Smooth muscle cell (in vitro differentiated cells): ENCODE measurements at regions not wholly inside any gene's neighbourhood (a gene's known extent, or its start where the extent isn't known, plus 50 kb on each side); places are given as distances from the start of the nearest gene placed in this dataset. TPM values are rescaled to one million over a fixed set of nuclear protein-coding genes. Genes with fewer than 3 reads are reported as not detected.

ENCODE experiments used
- DNase-seq: peaks from one replicate; lab custom pipeline; 2025; ENCODE audit not compliant: unreplicated experiment; lab: John Stamatoyannopoulos, UW
- H2AFZ ChIP-seq: fragments of 200-600 bp; sonication (generic); 2 replicates; pipeline ENCODE4 v1.6.0; 2016; ENCODE audit warnings: antibody characterized with exemption, low read depth, mild to moderate bottlenecking
- H3F3A ChIP-seq: fragments of 200-600 bp; sonication (generic); 2 replicates; pipeline ENCODE4 v1.6.0; 2017; ENCODE audit warnings: antibody characterized with exemption, low read depth
- H3K27ac ChIP-seq: fragments of 200-600 bp; sonication (generic); 2 replicates; pipeline ENCODE4 v1.5.1; 2016; ENCODE audit warnings: low read depth, mild to moderate bottlenecking
- H3K27me3 ChIP-seq: fragments of 200-600 bp; sonication (generic); 2 replicates; pipeline ENCODE4 v1.6.1; 2016; ENCODE audit warnings: low read depth, mild to moderate bottlenecking
- H3K36me3 ChIP-seq: fragments of 200-600 bp; sonication (generic); 2 replicates; pipeline ENCODE4 v1.5.1; 2016; ENCODE audit warnings: low read depth
- H3K4me1 ChIP-seq: fragments of 200-600 bp; sonication (generic); 2 replicates; pipeline ENCODE4 v1.5.1; 2016; ENCODE audit warnings: low read depth
- H3K4me2 ChIP-seq: fragments of 200-600 bp; sonication (generic); 2 replicates; pipeline ENCODE4 v1.6.0; 2016; ENCODE audit warnings: mild to moderate bottlenecking
- H3K4me3 ChIP-seq: fragments of 200-600 bp; sonication (generic); 2 replicates; pipeline ENCODE4 v1.5.1; 2016; ENCODE audit warnings: mild to moderate bottlenecking
- H3K79me2 ChIP-seq: fragments of 200-600 bp; sonication (generic); 2 replicates; pipeline ENCODE4 v1.6.0; 2016; ENCODE audit warnings: low read depth, mild to moderate bottlenecking
- H3K9ac ChIP-seq: fragments of 200-600 bp; sonication (generic); 2 replicates; pipeline ENCODE4 v1.6.0; 2016; ENCODE audit warnings: low read depth
- H3K9me3 ChIP-seq: fragments of 200-600 bp; sonication (generic); replicated peaks from 2 replicates; pipeline ENCODE4 v1.5.1; 2016; ENCODE audit warnings: low read depth
- H4K20me1 ChIP-seq: fragments of 200-600 bp; sonication (generic); 2 replicates; pipeline ENCODE4 v1.6.0; 2016; ENCODE audit warnings: low read depth
- CTCF ChIP-seq: fragments of 200-600 bp; sonication (generic); IDR thresholded peaks from 2 replicates; pipeline ENCODE4 v1.5.1; 2017; ENCODE audit warnings: borderline replicate concordance, mild to moderate bottlenecking, antibody characterized with exemption; ENCODE audit not compliant: insufficient read depth, poor library complexity, severe bottlenecking
- WGBS: methylation state at CpG from one replicate; pipeline ENCODE4 v1.1.7; 2016; ENCODE audit warnings: low lambda C conversion rate; 5-methylcytosine and 5-hydroxymethylcytosine counted together
- small RNA-seq: library from RNA; depleted of rRNA; stranded (forward); fragments of <200 nt; gene quantifications from one replicate; pipeline ENCODE3, GENCODE V24; 2014

- H3K9me3 ChIP-seq, result no peaks in the 10 kb centered on the region
- no peak overlapping the region for H3K27ac ChIP-seq
- H3K36me3 ChIP-seq, result no peaks in the 10 kb centered on the region
- 69% methylated on average over 21 of the region's 21 CpGs for WGBS
- no peaks in the 10 kb centered on the region for H4K20me1 ChIP-seq
- no peaks in the 10 kb centered on the region for H3F3A ChIP-seq
- H2AFZ ChIP-seq, result no peak overlapping the region
- peaks cover 50% of the 10 kb centered on the region for H3K4me1 ChIP-seq
- no peak for DNase-seq
- H3K79me2 ChIP-seq, result no peaks in the 10 kb centered on the region
- H3K27me3 ChIP-seq, result no peaks in the 10 kb centered on the region
- H3K4me2 ChIP-seq, result no peak overlapping the region
- H3K4me3 ChIP-seq, result no peak overlapping the region
- H3K9ac ChIP-seq, result no peak overlapping the region
- no peak for TF ChIP-seq CTCF
Measured at GRCh38 chr7:131607291-131608115, 51.1 kb upstream of the PODXL start.

- H3F3A ChIP-seq, result no peaks in the 10 kb centered on the region
- no peak overlapping the region for H3K9ac ChIP-seq
- DNase-seq, result no peak
- no peak overlapping the region for H3K4me2 ChIP-seq
- H3K9me3 ChIP-seq, result no peaks in the 10 kb centered on the region
- no peak overlapping the region for H3K27ac ChIP-seq
- peaks cover 57% of the 10 kb centered on the region for H3K4me1 ChIP-seq
- H4K20me1 ChIP-seq, result no peaks in the 10 kb centered on the region
- TF ChIP-seq CTCF, result no peak
- no peaks in the 10 kb centered on the region for H3K27me3 ChIP-seq
- WGBS, result 81% methylated on average over 11 of the region's 11 CpGs
- no peak overlapping the region for H2AFZ ChIP-seq
- no peaks in the 10 kb centered on the region for H3K79me2 ChIP-seq
- H3K36me3 ChIP-seq, result no peaks in the 10 kb centered on the region
- H3K4me3 ChIP-seq, result no peak overlapping the region
Measured at GRCh38 chr7:131606346-131607290, 50.2 kb upstream of the PODXL start.

Small RNA genes lying in the stretch of these regions (small RNA-seq; reads per million reads assigned to genes)
- not detected for gene AC009518.3
